ENCODE measurements at regions not wholly inside any gene's neighbourhood (a gene's known extent, or its start where the extent isn't known, plus 50 kb on each side); places are given as distances from the start of the nearest gene placed in this dataset.

GRCh38 chr14:105862581-105863239 is 336.3 kb downstream of the TMEM121 start:
- DNase-seq (ENCODE audit: low read depth), result no peak
- no peak overlapping the region for H3K4me3 ChIP-seq (ENCODE audit: low read depth, low read length)
- TF ChIP-seq POLR2A (IDR thresholded peaks at IDR 0.05; ENCODE audit: extremely low read depth, insufficient read length) (no peak), MYC (IDR thresholded peaks at IDR 0.05; ENCODE audit: low read depth, low read length) (no peak)
- TF ChIP-seq, protein P1, sequence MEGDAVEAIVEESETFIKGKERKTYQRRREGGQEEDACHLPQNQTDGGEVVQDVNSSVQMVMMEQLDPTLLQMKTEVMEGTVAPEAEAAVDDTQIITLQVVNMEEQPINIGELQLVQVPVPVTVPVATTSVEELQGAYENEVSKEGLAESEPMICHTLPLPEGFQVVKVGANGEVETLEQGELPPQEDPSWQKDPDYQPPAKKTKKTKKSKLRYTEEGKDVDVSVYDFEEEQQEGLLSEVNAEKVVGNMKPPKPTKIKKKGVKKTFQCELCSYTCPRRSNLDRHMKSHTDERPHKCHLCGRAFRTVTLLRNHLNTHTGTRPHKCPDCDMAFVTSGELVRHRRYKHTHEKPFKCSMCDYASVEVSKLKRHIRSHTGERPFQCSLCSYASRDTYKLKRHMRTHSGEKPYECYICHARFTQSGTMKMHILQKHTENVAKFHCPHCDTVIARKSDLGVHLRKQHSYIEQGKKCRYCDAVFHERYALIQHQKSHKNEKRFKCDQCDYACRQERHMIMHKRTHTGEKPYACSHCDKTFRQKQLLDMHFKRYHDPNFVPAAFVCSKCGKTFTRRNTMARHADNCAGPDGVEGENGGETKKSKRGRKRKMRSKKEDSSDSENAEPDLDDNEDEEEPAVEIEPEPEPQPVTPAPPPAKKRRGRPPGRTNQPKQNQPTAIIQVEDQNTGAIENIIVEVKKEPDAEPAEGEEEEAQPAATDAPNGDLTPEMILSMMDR (IDR thresholded peaks at IDR 0.05; ENCODE audit: low read depth, low read length), result no peak
- TF ChIP-seq, protein P2, sequence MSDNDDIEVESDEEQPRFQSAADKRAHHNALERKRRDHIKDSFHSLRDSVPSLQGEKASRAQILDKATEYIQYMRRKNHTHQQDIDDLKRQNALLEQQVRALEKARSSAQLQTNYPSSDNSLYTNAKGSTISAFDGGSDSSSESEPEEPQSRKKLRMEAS (IDR thresholded peaks at IDR 0.05; ENCODE audit: low read depth, low read length), result no peak

DNA sequence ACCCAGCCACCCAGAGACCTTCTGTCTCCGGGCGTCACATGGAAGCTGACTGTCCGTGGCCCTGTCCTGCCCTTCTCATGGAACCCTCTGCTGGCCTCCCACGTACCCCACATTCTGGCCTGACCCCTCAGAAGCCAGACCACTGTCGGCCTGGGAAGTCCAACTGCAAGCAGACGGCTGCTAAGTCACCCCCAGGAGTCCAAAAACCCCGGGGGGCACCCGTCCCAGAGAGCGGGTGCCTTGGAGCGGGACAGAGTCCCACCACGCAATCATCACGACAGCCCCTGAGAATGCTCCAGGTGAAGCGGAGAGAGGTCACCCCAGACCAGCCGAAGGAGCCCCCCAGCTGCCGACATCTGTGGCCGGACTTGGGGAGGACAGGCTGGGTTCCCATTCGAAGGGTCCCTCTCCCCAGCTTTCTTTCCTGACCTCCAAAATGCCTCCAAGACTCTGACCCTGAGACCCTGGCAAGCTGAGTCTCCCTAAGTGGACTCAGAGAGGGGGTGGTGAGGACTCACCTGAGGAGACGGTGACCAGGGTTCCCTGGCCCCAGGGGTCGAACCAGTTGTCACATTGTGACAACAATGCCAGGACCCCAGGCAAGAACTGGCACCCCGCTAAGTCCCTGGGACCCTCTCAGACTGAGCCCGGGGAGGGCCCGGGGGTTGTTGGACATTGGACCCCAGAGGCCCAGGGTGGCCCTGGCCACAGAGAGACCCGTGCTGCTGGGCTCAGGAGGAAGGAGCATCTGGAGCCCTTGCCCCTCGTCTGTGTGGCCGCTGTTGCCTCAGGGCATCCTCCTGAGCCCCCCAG is 337.1 kb downstream of the TMEM121 start:
- no peak for DNase-seq (ENCODE audit: low read depth)
- no peak overlapping the region for H3K4me3 ChIP-seq (ENCODE audit: low read depth, low read length)

DNA sequence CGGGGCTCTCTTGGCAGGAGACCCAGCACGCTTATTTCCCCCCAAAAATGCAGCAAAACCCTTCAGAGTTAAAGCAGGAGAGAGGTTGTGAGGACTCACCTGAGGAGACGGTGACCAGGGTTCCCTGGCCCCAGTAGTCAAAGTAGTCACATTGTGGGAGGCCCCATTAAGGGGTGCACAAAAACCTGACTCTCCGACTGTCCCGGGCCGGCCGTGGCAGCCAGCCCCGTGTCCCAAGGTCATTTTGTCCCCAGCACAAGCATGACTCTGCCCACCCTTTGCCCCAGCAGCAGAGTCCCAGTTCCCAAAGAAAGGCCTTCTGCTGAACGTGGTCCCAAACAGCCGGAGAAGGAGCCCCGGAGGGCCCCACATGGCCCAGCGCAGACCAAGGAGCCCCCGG is 337.7 kb downstream of the TMEM121 start:
- no peak for DNase-seq (ENCODE audit: low read depth)
- no peak overlapping the region for H3K4me3 ChIP-seq (ENCODE audit: low read depth, low read length)
- TF ChIP-seq, protein P2 (IDR thresholded peaks at IDR 0.05; ENCODE audit: low read depth, low read length), result no peak
- TF ChIP-seq, protein P1 (IDR thresholded peaks at IDR 0.05; ENCODE audit: low read depth, low read length), result no peak
- no peak for TF ChIP-seq MYC (IDR thresholded peaks at IDR 0.05; ENCODE audit: low read depth, low read length)
- TF ChIP-seq POLR2A (IDR thresholded peaks at IDR 0.05; ENCODE audit: extremely low read depth, insufficient read length), result no peak

More for the DNA sequence above, 337.1 kb downstream of the TMEM121 start:
- TF ChIP-seq POLR2A (IDR thresholded peaks at IDR 0.05; ENCODE audit: extremely low read depth, insufficient read length), result no peak
- no peak for TF ChIP-seq MYC (IDR thresholded peaks at IDR 0.05; ENCODE audit: low read depth, low read length)
- TF ChIP-seq, protein P1 (IDR thresholded peaks at IDR 0.05; ENCODE audit: low read depth, low read length), result no peak
- TF ChIP-seq, protein P2 (IDR thresholded peaks at IDR 0.05; ENCODE audit: low read depth, low read length), result no peak

DNA sequence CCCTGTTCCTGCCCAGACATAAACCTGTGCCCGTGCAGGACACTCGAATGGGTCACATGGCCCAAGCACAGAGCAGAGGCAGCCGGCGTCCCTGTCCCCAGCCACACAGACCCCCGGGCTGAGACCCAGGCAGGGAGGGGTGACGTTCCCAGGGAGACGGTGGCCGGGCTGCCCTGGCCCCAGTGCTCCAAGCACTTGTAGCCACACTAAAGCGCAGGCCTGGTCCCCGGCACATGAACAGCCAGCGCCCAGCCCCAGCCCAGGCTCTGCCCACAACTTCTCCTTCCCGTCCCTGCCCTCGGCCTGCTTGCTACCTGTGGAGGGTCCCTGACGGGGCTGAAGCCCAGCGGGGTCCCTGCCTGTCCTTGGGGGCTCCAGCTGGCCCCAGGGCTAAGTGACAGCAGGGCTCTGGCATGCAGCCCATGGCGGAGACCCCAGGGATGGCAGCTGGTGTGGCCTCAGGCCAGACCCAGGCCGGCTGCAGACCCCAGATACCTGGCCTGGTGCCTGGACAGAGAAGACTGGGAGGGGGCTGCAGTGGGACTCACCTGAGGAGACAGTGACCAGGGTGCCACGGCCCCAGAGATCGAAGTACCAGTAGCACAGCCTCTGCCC is 338.4 kb downstream of the TMEM121 start:
- TF ChIP-seq MYC (IDR thresholded peaks at IDR 0.05; ENCODE audit: low read depth, low read length), result no peak
- TF ChIP-seq, protein P1 (IDR thresholded peaks at IDR 0.05; ENCODE audit: low read depth, low read length), result no peak
- DNase-seq (ENCODE audit: low read depth), result peak; percentile 50
- no peak overlapping the region for H3K4me3 ChIP-seq (ENCODE audit: low read depth, low read length)

- TF ChIP-seq, protein P1 (IDR thresholded peaks at IDR 0.05; ENCODE audit: low read depth, low read length), result no peak
- TF ChIP-seq, protein P2 (IDR thresholded peaks at IDR 0.05; ENCODE audit: low read depth, low read length), result peak; percentile 70
- no peak overlapping the region for H3K4me3 ChIP-seq (ENCODE audit: low read depth, low read length)
- DNase-seq (ENCODE audit: low read depth), result peak; percentile 94
These were observed 339.0 kb downstream of the TMEM121 start for GRCh38 chr14:105865266-105865903.

Data from NB4 (cell line).